WTC11 (cell line): ENCODE measurements at regions not wholly inside any gene's neighbourhood (a gene's known extent, or its start where the extent isn't known, plus 50 kb on each side); places are given as distances from the start of the nearest gene placed in this dataset.

Experiments used
- ATAC-seq: fragments of 200-7000 bp; cut with Tn5 transposase; 2 replicates; pipeline ENCODE4 v1.10.0; 2021; ENCODE audit warnings: mild to moderate bottlenecking, moderate library complexity
- CTCF ChIA-PET: fragments of 300-600 bp; sonication (Branson Sonifier 250); formaldehyde crosslinking; loops from one replicate; lab custom pipeline; 2021; ENCODE audit warnings: antibody characterized with exemption; lab: Charles Lee
- POLR2A ChIA-PET: fragments of 350-600 bp; sonication (Branson Sonifier 250); formaldehyde crosslinking; loops from one replicate; lab custom pipeline; 2021; ENCODE audit warnings: antibody characterized with exemption; lab: Charles Lee
- DNase-seq: peaks from one replicate; pipeline ENCODE4 v3.0.0; 2021; ENCODE audit warnings: low spot score
- H3K27ac Mint-ChIP-seq: 2 replicates; pipeline ENCODE4 v1.8.0; 2021; ENCODE audit warnings: mixed read lengths
- H3K27me3 Mint-ChIP-seq: 2 replicates; pipeline ENCODE4 v1.8.0; 2021; ENCODE audit warnings: low read depth, mild to moderate bottlenecking, moderate library complexity, mixed read lengths
- H3K36me3 Mint-ChIP-seq: 2 replicates; pipeline ENCODE4 v1.8.0; 2021; ENCODE audit warnings: mixed read lengths
- H3K4me1 Mint-ChIP-seq: 2 replicates; pipeline ENCODE4 v1.8.0; 2022; ENCODE audit warnings: mixed read lengths
- H3K4me3 Mint-ChIP-seq: 2 replicates; pipeline ENCODE4 v1.8.0; 2021; ENCODE audit warnings: mild to moderate bottlenecking, moderate library complexity, mixed read lengths
- H3K9me3 Mint-ChIP-seq: 2 replicates; pipeline ENCODE4 v1.8.0; 2021; ENCODE audit warnings: mixed read lengths
- ARID4B ChIP-seq: sonication (generic); formaldehyde crosslinking; IDR thresholded peaks from 2 replicates; pipeline ENCODE4 v1.8.0; 2023; ENCODE audit warnings: missing genetic modification reagents, mild to moderate bottlenecking, borderline replicate concordance
- IRF1 ChIP-seq: sonication (generic); formaldehyde crosslinking; IDR thresholded peaks from 2 replicates; pipeline ENCODE4 v1.8.0; 2023; ENCODE audit warnings: missing genetic modification reagents
- NR1H2 ChIP-seq: sonication (generic); formaldehyde crosslinking; IDR thresholded peaks from 2 replicates; pipeline ENCODE4 v1.9.0; 2021; ENCODE audit warnings: mild to moderate bottlenecking, moderate library complexity, missing genetic modification reagents
- SOX15 ChIP-seq: fragments of 250-450 bp; sonication (Bioruptor Pico); IDR thresholded peaks from 2 replicates; pipeline ENCODE4 v1.9.0; 2021; ENCODE audit warnings: mild to moderate bottlenecking
- SP1 ChIP-seq: sonication (generic); formaldehyde crosslinking; conservative IDR thresholded peaks from 2 replicates; pipeline ENCODE4 v1.8.1; 2022; ENCODE audit warnings: missing genetic modification reagents
- TP53 ChIP-seq: sonication (generic); formaldehyde crosslinking; IDR thresholded peaks from 2 replicates; pipeline ENCODE4 v1.8.1; 2023; ENCODE audit warnings: mild to moderate bottlenecking, missing genetic modification reagents
- ZNF121 ChIP-seq: sonication (generic); formaldehyde crosslinking; IDR thresholded peaks from 2 replicates; pipeline ENCODE4 v1.8.0; 2023; ENCODE audit warnings: missing genetic modification reagents
- ZNF138 ChIP-seq: sonication (generic); formaldehyde crosslinking; conservative IDR thresholded peaks from 2 replicates; pipeline ENCODE4 v1.8.1; 2022; ENCODE audit warnings: mild to moderate bottlenecking, moderate library complexity, missing genetic modification reagents
- TF ChIP-seq, protein P1 (sequence below): fragments of 250-450 bp; sonication (Bioruptor Pico); IDR thresholded peaks from 2 replicates; pipeline ENCODE4 v1.9.0; 2021; ENCODE audit warnings: mild to moderate bottlenecking, borderline replicate concordance
- TF ChIP-seq, protein P2 (sequence below): sonication (generic); formaldehyde crosslinking; IDR thresholded peaks from 2 replicates; pipeline ENCODE4 v1.8.1; 2023; ENCODE audit warnings: mild to moderate bottlenecking, missing genetic modification reagents, moderate library complexity
- TF ChIP-seq, protein P3 (sequence below): sonication (generic); formaldehyde crosslinking; IDR thresholded peaks from 2 replicates; pipeline ENCODE4 v1.8.1; 2022; ENCODE audit warnings: mild to moderate bottlenecking, moderate library complexity, missing genetic modification reagents

DNA sequence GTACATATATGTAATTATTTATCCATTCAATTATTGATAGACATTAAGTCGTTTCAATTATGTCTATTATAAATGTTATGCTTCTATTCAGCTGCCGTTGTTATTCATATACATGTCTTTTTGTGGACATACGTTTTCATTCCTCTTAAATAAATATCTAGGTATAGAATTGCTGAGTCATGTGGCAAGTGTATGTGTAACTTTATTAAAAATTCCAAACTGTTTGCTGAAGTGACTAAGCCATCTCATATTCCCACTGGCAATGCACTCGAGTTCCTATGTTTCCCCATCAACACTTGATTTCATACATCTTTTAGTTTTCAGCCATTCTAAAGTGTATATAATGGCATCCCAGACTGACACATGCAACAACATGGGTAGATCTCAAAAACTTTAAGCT lies 739.7 kb upstream of the POU3F2 start (continued):
- TF ChIP-seq, protein P1, sequence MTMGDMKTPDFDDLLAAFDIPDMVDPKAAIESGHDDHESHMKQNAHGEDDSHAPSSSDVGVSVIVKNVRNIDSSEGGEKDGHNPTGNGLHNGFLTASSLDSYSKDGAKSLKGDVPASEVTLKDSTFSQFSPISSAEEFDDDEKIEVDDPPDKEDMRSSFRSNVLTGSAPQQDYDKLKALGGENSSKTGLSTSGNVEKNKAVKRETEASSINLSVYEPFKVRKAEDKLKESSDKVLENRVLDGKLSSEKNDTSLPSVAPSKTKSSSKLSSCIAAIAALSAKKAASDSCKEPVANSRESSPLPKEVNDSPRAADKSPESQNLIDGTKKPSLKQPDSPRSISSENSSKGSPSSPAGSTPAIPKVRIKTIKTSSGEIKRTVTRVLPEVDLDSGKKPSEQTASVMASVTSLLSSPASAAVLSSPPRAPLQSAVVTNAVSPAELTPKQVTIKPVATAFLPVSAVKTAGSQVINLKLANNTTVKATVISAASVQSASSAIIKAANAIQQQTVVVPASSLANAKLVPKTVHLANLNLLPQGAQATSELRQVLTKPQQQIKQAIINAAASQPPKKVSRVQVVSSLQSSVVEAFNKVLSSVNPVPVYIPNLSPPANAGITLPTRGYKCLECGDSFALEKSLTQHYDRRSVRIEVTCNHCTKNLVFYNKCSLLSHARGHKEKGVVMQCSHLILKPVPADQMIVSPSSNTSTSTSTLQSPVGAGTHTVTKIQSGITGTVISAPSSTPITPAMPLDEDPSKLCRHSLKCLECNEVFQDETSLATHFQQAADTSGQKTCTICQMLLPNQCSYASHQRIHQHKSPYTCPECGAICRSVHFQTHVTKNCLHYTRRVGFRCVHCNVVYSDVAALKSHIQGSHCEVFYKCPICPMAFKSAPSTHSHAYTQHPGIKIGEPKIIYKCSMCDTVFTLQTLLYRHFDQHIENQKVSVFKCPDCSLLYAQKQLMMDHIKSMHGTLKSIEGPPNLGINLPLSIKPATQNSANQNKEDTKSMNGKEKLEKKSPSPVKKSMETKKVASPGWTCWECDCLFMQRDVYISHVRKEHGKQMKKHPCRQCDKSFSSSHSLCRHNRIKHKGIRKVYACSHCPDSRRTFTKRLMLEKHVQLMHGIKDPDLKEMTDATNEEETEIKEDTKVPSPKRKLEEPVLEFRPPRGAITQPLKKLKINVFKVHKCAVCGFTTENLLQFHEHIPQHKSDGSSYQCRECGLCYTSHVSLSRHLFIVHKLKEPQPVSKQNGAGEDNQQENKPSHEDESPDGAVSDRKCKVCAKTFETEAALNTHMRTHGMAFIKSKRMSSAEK (CRISPR knock-in tag) = no peak
- no peak for TF ChIP-seq ZNF138 (CRISPR knock-in tag)
- no peak for TF ChIP-seq ARID4B (CRISPR knock-in tag)
- TF ChIP-seq, protein P2, sequence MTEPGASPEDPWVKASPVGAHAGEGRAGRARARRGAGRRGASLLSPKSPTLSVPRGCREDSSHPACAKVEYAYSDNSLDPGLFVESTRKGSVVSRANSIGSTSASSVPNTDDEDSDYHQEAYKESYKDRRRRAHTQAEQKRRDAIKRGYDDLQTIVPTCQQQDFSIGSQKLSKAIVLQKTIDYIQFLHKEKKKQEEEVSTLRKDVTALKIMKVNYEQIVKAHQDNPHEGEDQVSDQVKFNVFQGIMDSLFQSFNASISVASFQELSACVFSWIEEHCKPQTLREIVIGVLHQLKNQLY = no peak
- no peak for TF ChIP-seq IRF1 (CRISPR knock-in tag)
- no peak for TF ChIP-seq SP1 (CRISPR knock-in tag)
- TF ChIP-seq SOX15 = no peak
- no peak for TF ChIP-seq NR1H2
- TF ChIP-seq, protein P3, sequence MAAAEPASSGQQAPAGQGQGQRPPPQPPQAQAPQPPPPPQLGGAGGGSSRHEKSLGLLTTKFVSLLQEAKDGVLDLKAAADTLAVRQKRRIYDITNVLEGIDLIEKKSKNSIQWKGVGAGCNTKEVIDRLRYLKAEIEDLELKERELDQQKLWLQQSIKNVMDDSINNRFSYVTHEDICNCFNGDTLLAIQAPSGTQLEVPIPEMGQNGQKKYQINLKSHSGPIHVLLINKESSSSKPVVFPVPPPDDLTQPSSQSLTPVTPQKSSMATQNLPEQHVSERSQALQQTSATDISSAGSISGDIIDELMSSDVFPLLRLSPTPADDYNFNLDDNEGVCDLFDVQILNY (CRISPR knock-in tag) = no peak
- TF ChIP-seq TP53 = no peak

DNA sequence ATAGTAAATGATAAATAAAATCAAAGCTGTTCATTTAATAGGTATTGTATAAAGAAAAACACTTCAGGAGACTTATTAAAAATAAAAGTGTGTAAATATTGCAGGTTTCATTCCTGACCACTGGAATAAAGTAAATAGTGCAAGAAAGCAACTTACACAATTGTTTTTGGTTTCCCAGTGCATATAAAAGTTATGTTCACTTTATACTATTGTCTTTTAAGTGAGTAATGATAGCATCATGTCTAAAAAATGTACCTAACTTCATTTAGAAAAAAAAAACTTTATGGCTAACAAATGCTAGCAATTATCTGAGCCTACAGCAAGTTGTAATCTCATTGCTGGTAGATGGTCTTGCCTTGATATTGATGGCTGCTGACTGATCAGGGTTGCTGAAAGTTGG lies 726.6 kb upstream of the POU3F2 start:
- Mint-ChIP-seq H3K27ac (no peak overlapping the region), H3K9me3 (peaks cover 33% of the 10 kb centered on the region), H3K27me3 (no peaks in the 10 kb centered on the region), H3K36me3 (peaks cover 33% of the 10 kb centered on the region), H3K4me1 (no peaks in the 10 kb centered on the region), H3K4me3 (no peak overlapping the region)
- ATAC-seq (no peak), DNase-seq (no peak)
- CTCF ChIA-PET = no interaction called here
- POLR2A ChIA-PET = no interaction called here
- TF ChIP-seq, protein P1 (CRISPR knock-in tag) = no peak
- TF ChIP-seq ZNF121 = no peak
